ENCODE measurements at regions not wholly inside any gene's neighbourhood (a gene's known extent, or its start where the extent isn't known, plus 50 kb on each side); places are given as distances from the start of the nearest gene placed in this dataset.

GRCh38 chr4:22129454-22130029 lies 181.0 kb upstream of the KCNIP4 start:
- Mint-ChIP-seq H3K4me1 (no peaks in the 10 kb centered on the region), H3K4me3 (no peak overlapping the region), H3K27ac (no peak overlapping the region), H3K36me3 (no peaks in the 10 kb centered on the region), H3K27me3 (no peaks in the 10 kb centered on the region), H3K9me3 (ENCODE audit: low read depth) (peaks cover 3% of the 10 kb centered on the region)
- no peak for DNase-seq
- CTCF ChIA-PET = no interaction called here
- ATAC-seq = no peak

GRCh38 chr4:22122062-22122461 lies 173.5 kb upstream of the KCNIP4 start:
- Mint-ChIP-seq H3K36me3 (no peaks in the 10 kb centered on the region), H3K4me1 (no peaks in the 10 kb centered on the region), H3K27me3 (no peaks in the 10 kb centered on the region), H3K9me3 (ENCODE audit: low read depth) (peaks cover 7% of the 10 kb centered on the region), H3K4me3 (no peak overlapping the region), H3K27ac (no peak overlapping the region)
- CTCF ChIA-PET = no interaction called here
- DNase-seq (no peak), ATAC-seq (no peak)

DNA sequence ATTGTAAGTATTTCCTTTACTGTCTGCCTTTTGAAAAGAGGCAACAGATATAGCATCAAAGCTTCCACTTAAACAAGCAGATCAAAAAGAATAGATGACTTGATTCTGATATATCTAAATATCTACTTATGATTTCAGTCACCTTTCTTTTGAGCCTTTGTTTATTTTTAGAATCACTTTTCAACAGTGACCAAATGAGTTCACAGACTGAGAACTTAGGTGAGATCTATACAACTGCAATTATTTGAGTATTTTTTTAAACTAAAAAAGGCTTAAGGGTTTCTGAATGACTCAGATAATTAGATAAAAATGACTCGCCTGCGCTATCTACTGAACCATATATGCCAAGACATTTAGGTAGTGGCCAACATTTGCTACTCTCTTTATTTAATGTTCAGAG lies 166.7 kb upstream of the KCNIP4 start:
- Mint-ChIP-seq H3K9me3 (ENCODE audit: low read depth) (no peaks in the 10 kb centered on the region), H3K36me3 (no peaks in the 10 kb centered on the region), H3K27ac (no peak overlapping the region), H3K27me3 (no peaks in the 10 kb centered on the region), H3K4me1 (no peaks in the 10 kb centered on the region), H3K4me3 (no peak overlapping the region)
- ATAC-seq (no peak), DNase-seq (no peak)
- CTCF ChIA-PET = no interaction called here

DNA sequence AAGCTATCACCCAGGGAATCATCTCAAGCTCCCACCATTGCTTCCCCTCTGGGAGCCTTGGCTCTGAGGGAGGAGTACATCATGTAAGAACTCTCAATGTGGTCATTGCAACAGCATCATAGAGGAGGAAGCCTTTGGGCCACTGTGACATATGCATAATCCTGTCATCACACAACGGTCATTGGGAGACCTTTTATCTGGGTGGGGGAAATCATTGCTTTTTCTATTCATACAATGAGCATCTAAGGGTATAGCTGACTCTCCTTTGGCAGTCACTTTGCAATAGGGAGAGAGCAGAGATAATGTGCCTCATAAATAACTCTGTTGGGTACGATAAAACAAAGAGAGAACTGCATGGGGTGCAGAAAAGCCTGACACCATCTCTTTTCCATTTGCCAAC lies 155.2 kb upstream of the KCNIP4 start:
- Mint-ChIP-seq H3K36me3 (no peaks in the 10 kb centered on the region), H3K4me1 (peaks cover 5% of the 10 kb centered on the region), H3K9me3 (ENCODE audit: low read depth) (no peaks in the 10 kb centered on the region), H3K4me3 (no peak overlapping the region), H3K27ac (no peak overlapping the region), H3K27me3 (no peaks in the 10 kb centered on the region)
- no peak for ATAC-seq
- CTCF ChIA-PET = no interaction called here
- DNase-seq = no peak

DNA sequence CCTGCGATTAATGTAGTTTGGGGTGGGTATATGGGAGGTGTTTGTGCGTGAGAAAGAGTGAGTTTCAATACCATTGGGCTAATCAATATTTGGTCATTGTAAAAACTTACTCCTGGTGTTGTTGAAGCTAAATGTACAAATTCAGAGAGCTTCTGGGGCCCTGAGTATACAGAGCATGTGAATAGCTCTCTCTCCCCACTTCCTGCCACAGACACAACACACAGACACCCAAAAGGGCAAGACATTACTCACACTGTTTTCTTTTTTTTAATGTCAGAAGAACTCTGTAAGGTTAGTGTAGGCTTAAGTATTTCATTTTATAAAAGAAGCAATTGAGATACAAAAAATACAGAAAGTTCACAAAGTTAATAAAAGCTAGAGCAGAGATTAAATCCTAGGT lies 151.3 kb upstream of the KCNIP4 start:
- Mint-ChIP-seq H3K27me3 (no peaks in the 10 kb centered on the region), H3K27ac (no peak overlapping the region), H3K9me3 (ENCODE audit: low read depth) (no peaks in the 10 kb centered on the region), H3K36me3 (no peaks in the 10 kb centered on the region), H3K4me1 (peaks cover 5% of the 10 kb centered on the region), H3K4me3 (no peak overlapping the region)
- ATAC-seq = no peak
- DNase-seq = no peak
- CTCF ChIA-PET = no interaction called here

GRCh38 chr4:22097596-22097995 lies 149.0 kb upstream of the KCNIP4 start:
- Mint-ChIP-seq H3K36me3 (no peaks in the 10 kb centered on the region), H3K9me3 (ENCODE audit: low read depth) (no peaks in the 10 kb centered on the region), H3K4me3 (no peak overlapping the region), H3K27me3 (no peaks in the 10 kb centered on the region), H3K27ac (no peak overlapping the region), H3K4me1 (peaks cover 5% of the 10 kb centered on the region)
- ATAC-seq (no peak), DNase-seq (no peak)
- CTCF ChIA-PET = no interaction called here

GRCh38 chr4:22094217-22094616 lies 145.6 kb upstream of the KCNIP4 start:
- H3K4me3 Mint-ChIP-seq = no peak overlapping the region
- H3K27me3 Mint-ChIP-seq = no peaks in the 10 kb centered on the region
- DNase-seq = no peak
- no peak for ATAC-seq
- H3K4me1 Mint-ChIP-seq = no peaks in the 10 kb centered on the region
- CTCF ChIA-PET = no interaction called here
- no peak overlapping the region for H3K27ac Mint-ChIP-seq
- no peaks in the 10 kb centered on the region for H3K36me3 Mint-ChIP-seq
- H3K9me3 Mint-ChIP-seq (ENCODE audit: low read depth) = no peaks in the 10 kb centered on the region

GRCh38 chr4:22093126-22093525 lies 144.6 kb upstream of the KCNIP4 start:
- no peak for DNase-seq
- H3K4me3 Mint-ChIP-seq = no peak overlapping the region
- CTCF ChIA-PET = no interaction called here
- no peak for ATAC-seq
- H3K27me3 Mint-ChIP-seq = no peaks in the 10 kb centered on the region
- H3K9me3 Mint-ChIP-seq (ENCODE audit: low read depth) = no peaks in the 10 kb centered on the region
- H3K4me1 Mint-ChIP-seq = no peaks in the 10 kb centered on the region
- no peaks in the 10 kb centered on the region for H3K36me3 Mint-ChIP-seq
- no peak overlapping the region for H3K27ac Mint-ChIP-seq

DNA sequence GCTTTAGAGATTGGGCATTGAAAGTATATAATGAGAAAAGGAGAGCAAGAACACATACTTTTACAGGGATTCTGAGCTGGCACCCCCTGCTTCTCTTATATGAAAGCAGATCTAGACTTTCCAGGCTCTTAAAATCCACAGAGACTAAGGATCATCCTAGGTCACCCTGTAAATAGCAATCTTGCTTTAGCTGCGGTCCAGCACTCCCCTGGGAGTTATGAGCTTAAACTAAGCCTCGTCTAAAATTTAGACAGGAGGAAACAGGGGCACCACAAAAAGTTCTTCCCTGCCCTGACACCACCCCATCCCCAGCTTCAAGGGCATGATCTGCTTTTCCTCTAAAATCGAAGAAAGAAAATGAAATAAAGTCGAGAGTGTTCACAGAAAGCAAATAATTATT lies 143.3 kb upstream of the KCNIP4 start:
- CTCF ChIA-PET = no interaction called here
- Mint-ChIP-seq H3K9me3 (ENCODE audit: low read depth) (peaks cover 6% of the 10 kb centered on the region), H3K27ac (no peak overlapping the region), H3K4me3 (no peak overlapping the region), H3K27me3 (no peaks in the 10 kb centered on the region), H3K36me3 (no peaks in the 10 kb centered on the region), H3K4me1 (no peaks in the 10 kb centered on the region)
- ATAC-seq = no peak
- no peak for DNase-seq

DNA sequence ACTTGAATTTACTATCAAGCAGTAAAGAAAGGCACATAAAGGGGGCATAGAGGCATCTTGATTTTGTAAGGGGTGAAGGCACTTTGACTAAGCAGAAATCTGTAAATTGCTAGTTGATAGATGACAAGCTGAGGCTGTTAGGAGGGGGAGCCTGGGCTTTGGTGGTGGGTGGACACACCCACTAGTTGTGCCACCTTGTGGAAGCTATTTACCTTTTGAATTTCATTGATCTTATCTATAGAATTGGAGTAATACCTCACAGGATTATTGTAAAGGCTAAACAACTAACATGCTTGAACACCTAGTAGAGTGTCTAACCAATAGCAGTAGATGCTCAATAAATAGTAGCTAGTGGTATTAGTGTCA lies 142.8 kb upstream of the KCNIP4 start:
- H3K27ac Mint-ChIP-seq = no peak overlapping the region
- ATAC-seq = no peak
- H3K4me1 Mint-ChIP-seq = no peaks in the 10 kb centered on the region
- no peak for DNase-seq
- no peaks in the 10 kb centered on the region for H3K27me3 Mint-ChIP-seq
- H3K9me3 Mint-ChIP-seq (ENCODE audit: low read depth) = peaks cover 6% of the 10 kb centered on the region
- no peaks in the 10 kb centered on the region for H3K36me3 Mint-ChIP-seq
- no peak overlapping the region for H3K4me3 Mint-ChIP-seq
- CTCF ChIA-PET = no interaction called here

DNA sequence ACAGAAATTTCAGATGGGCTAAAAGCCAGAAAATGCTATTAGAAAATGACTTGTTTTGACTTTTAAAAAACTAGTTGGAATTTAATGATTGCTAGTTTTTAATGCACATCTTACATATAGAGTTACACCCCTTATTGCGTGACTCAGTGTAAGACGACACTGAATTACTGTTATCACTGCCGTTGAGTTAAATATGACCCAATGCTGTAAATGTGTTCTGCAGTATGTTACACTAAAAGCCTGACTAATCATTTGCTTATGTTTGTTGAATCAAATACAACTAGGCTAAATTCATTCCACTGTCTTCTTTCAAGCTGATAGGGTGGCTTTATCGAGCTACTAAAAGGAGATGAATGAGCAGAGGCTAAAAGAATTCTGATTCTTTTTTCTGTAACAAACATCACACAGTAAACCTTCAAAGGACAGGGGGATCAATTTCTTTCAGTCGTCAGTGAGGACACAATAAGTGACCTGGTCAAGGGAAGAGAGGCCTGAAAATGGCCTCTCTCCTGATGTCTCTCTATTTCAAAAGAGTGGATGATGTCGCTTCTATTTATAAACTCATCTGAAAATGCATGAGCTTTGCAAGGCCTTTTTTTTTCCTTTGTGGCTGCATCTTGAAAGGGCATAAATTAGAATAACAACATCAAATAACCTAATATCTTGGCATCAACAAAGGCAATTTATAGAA lies 142.2 kb upstream of the KCNIP4 start:
- Mint-ChIP-seq H3K36me3 (no peaks in the 10 kb centered on the region), H3K4me1 (no peaks in the 10 kb centered on the region), H3K27me3 (no peaks in the 10 kb centered on the region), H3K9me3 (ENCODE audit: low read depth) (peaks cover 6% of the 10 kb centered on the region), H3K27ac (no peak overlapping the region), H3K4me3 (no peak overlapping the region)
- CTCF ChIA-PET = no interaction called here
- DNase-seq (no peak), ATAC-seq (no peak)

GRCh38 chr4:22077571-22077970 lies 129.0 kb upstream of the KCNIP4 start:
- no peak for DNase-seq
- ATAC-seq = no peak
- no peak overlapping the region for H3K4me3 Mint-ChIP-seq
- H3K9me3 Mint-ChIP-seq (ENCODE audit: low read depth) = peaks cover 18% of the 10 kb centered on the region
- no peak overlapping the region for H3K27ac Mint-ChIP-seq
- no peaks in the 10 kb centered on the region for H3K36me3 Mint-ChIP-seq
- no peaks in the 10 kb centered on the region for H3K27me3 Mint-ChIP-seq
- no peaks in the 10 kb centered on the region for H3K4me1 Mint-ChIP-seq
- CTCF ChIA-PET = no interaction called here

- CTCF ChIA-PET = no interaction called here
- DNase-seq (no peak), ATAC-seq (no peak)
- H3K27ac Mint-ChIP-seq = no peak overlapping the region
- H3K4me1 Mint-ChIP-seq = peaks cover 3% of the 10 kb centered on the region
- H3K36me3 Mint-ChIP-seq = no peaks in the 10 kb centered on the region
- no peak overlapping the region for H3K4me3 Mint-ChIP-seq
- peaks cover 13% of the 10 kb centered on the region for H3K9me3 Mint-ChIP-seq (ENCODE audit: low read depth)
- H3K27me3 Mint-ChIP-seq = no peaks in the 10 kb centered on the region
Measured at GRCh38 chr4:22072726-22073125, 124.2 kb upstream of the KCNIP4 start.

DNA sequence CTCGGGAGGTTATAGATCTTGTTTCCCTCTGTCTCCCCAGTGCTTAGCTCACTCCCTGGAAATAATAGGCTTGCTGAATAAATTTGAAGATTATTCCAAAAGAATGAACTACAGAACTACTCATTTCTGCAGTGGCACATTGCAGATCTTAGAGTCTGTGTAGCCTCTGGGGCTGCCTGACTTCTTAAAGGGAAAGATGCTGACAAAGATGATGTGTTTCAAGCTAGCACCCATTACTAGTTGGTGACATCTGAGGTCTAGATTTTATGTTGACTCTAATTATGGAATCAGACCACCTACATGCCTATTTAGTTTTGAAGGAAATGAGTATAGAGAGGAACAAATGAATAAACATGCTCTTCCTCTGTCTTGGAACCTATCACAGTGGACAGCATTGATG lies 123.7 kb upstream of the KCNIP4 start:
- Mint-ChIP-seq H3K4me1 (peaks cover 3% of the 10 kb centered on the region), H3K27me3 (no peaks in the 10 kb centered on the region), H3K27ac (no peak overlapping the region), H3K4me3 (no peak overlapping the region), H3K9me3 (ENCODE audit: low read depth) (peaks cover 12% of the 10 kb centered on the region), H3K36me3 (no peaks in the 10 kb centered on the region)
- DNase-seq (no peak), ATAC-seq (no peak)
- CTCF ChIA-PET = no interaction called here

DNA sequence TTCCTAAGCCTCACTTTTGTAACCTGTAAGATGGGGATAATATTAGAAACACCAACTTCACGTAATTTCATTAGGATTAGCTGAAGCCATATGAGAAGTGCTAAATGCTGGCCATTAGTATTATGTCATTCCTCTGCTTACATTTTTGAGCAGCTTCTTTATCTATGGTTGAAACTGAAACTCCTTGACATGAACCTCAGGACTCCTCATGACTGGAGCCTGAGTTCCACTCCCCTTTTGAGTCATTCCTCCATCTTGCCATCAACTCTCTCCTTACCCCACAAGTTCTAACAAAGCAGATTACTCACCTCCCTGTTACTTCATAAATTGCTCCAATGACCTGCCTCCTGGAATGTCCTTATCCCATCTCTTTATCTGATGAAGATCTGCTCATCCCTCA lies 123.2 kb upstream of the KCNIP4 start:
- Mint-ChIP-seq H3K4me1 (peaks cover 3% of the 10 kb centered on the region), H3K36me3 (no peaks in the 10 kb centered on the region), H3K27me3 (no peaks in the 10 kb centered on the region), H3K9me3 (ENCODE audit: low read depth) (peaks cover 11% of the 10 kb centered on the region), H3K4me3 (no peak overlapping the region), H3K27ac (no peak overlapping the region)
- CTCF ChIA-PET = no interaction called here
- DNase-seq (no peak), ATAC-seq (no peak)

All from activated CD8-positive, alpha-beta memory T cell treated with anti-CD3 and anti-CD28 coated beads, Interleukin-2, amount 10 ng/mL, durations not matched to agents 7 days and 5 days (primary cell).